Heart left ventricle (tissue), 13 donors: ENCODE measurements at regions not wholly inside any gene's neighbourhood (a gene's known extent, or its start where the extent isn't known, plus 50 kb on each side); places are given as distances from the start of the nearest gene placed in this dataset.

Experiments
- CTCF ChIP-seq, 12 donors: fragments of 200-600 bp; sonication (generic) in 4 of 12; IDR thresholded peaks; one replicate each; pipeline versions ENCODE4 v1.5.0 to v1.8.0; 2018 to 2022; ENCODE audit warnings: antibody characterized with exemption in 12 of 12, mild to moderate bottlenecking in 5 of 12
- POLR2A ChIP-seq, 2 donors: fragments of 450-650 bp; IDR thresholded peaks; one replicate each; pipeline ENCODE4 v1.6.1; 2017; ENCODE audit warnings: antibody characterized with exemption in 2 of 2, mild to moderate bottlenecking in 2 of 2, moderate library complexity in 2 of 2
- donor health status: ischemic (EF 13 %, LVEDD 7.1; RV severe dilation, severe dysfunction).
- donor health status: DM: no; HTN: yes; CAD: no.
- donor health status: DM: no; HTN: no; CAD: no.
- donor health status: ischemic (EF 25% LVEDD 6.9; RV normal size, moderate dysfunction).
- donor health status: ischemic (EF 25% LVEDD 5.7; RV mildly dilated, moderate dysfunction).
- donor health status: ischemic (EF 35%, LVEDD 5.7; RV mildly dilated, moderate dysfunction).
- donor health status: nonischemic (EF 11% LVEDD 7.7; RV severe dilation, severe dysfunction).
- donor health status: DM: yes; HTN: yes; CAD: no.
- donor health status: PGD.
- donor health status: ischemic (EF 29% LVEDD 5.4; RV normal size, mild dysfunction).
- donor health status: nonischemic (EF 23%, LVEDD 6.1; RV moderate dilation, normal function).

- TF ChIP-seq CTCF (IDR thresholded peaks at IDR 0.05) (no peak), POLR2A (IDR thresholded peaks at IDR 0.05) (no peak)
Measured at GRCh38 chr1:81406292-81406999, 394.3 kb upstream of the ADGRL2 start.
